KG1 (cell line): ENCODE measurements at regions not wholly inside any gene's neighbourhood (a gene's known extent, or its start where the extent isn't known, plus 50 kb on each side); places are given as distances from the start of the nearest gene placed in this dataset.
A peak's percentile ranks its signal among the peaks of the same experiment; 100 is the strongest.

ENCODE experiments used
- DNase-seq: peaks from one replicate; lab custom pipeline; 2025; lab: John Stamatoyannopoulos, UW

- no peak for DNase-seq
Measured at GRCh38 chr16:27719106-27719445, 169.1 kb downstream of the KATNIP start.

GRCh38 chr16:27720731-27721530 is 171.0 kb downstream of the KATNIP start:
- DNase-seq, result no peak

GRCh38 chr16:27721531-27722181 is 171.7 kb downstream of the KATNIP start:
- no peak for DNase-seq

- DNase-seq, result no peak
Measured at GRCh38 chr16:27722207-27722606, 172.3 kb downstream of the KATNIP start.

- no peak for DNase-seq
Measured at GRCh38 chr16:27722892-27723450, 173.0 kb downstream of the KATNIP start.

GRCh38 chr16:27723711-27724481 is 174.0 kb downstream of the KATNIP start:
- no peak for DNase-seq

GRCh38 chr16:27724482-27725235 is 174.7 kb downstream of the KATNIP start:
- DNase-seq, result no peak

GRCh38 chr16:27725236-27726000 is 175.5 kb downstream of the KATNIP start:
- no peak for DNase-seq

- no peak for DNase-seq
Measured at GRCh38 chr16:27726621-27727261, 176.8 kb downstream of the KATNIP start.

- no peak for DNase-seq
Measured at GRCh38 chr16:27727941-27728340, 178.0 kb downstream of the KATNIP start.

GRCh38 chr16:27728691-27729090 is 178.7 kb downstream of the KATNIP start:
- no peak for DNase-seq

- DNase-seq, result peak; percentile 21
Measured at GRCh38 chr16:27729516-27730304, 179.8 kb downstream of the KATNIP start.

GRCh38 chr16:27730661-27731210 is 180.8 kb downstream of the KATNIP start:
- no peak for DNase-seq

- no peak for DNase-seq
Measured at GRCh38 chr16:27735031-27735430, 185.1 kb downstream of the KATNIP start.

GRCh38 chr16:27736431-27736830 is 186.5 kb downstream of the KATNIP start:
- DNase-seq, result no peak

GRCh38 chr16:27737513-27737912 is 187.6 kb downstream of the KATNIP start:
- no peak for DNase-seq
